GM21825 (cell line): ENCODE measurements at regions not wholly inside any gene's neighbourhood (a gene's known extent, or its start where the extent isn't known, plus 50 kb on each side); places are given as distances from the start of the nearest gene placed in this dataset.
"Not testable (repeated sequence)": the region's sequence is repeated elsewhere in the genome, so short reads cannot be mapped to it uniquely, and the experiment has no call there.

Source experiments
- ATAC-seq: cut with Tn5 transposase; IDR thresholded peaks from one replicate; pipeline ENCODE4 v1.9.1; 2021; ENCODE audit warnings: mild to moderate bottlenecking, moderate library complexity; ENCODE audit not compliant: unreplicated experiment

DNA sequence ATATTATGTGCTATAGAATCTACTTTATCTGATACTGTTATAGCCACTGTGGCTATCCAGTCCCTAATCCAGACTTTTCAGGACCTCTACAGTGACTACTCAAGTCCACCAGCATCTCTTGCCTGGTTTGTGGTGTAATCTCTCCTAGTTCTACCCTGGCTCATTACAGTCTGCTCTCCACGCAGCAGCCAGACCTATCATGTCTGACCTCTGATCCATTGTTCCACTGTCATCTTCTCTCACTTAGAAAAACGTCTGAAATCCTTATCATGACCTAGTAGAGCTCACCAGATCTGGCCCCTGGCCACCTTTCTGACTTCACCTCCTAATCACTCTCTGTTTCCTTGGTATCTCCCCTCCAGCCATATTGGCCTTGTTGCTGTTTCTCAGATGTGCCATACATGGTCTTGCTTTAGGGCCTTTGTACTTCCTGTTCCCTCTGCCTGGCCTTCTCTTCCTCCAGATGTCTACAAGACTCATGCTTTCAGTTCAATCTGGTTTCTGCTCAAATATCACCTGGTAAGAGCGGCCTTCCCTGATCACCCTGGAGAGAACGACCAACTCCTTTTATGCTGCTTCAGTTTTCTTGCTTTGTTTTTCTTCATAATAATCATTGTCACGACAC lies 475.5 kb downstream of the AACS start:
- ATAC-seq, result no peak

DNA sequence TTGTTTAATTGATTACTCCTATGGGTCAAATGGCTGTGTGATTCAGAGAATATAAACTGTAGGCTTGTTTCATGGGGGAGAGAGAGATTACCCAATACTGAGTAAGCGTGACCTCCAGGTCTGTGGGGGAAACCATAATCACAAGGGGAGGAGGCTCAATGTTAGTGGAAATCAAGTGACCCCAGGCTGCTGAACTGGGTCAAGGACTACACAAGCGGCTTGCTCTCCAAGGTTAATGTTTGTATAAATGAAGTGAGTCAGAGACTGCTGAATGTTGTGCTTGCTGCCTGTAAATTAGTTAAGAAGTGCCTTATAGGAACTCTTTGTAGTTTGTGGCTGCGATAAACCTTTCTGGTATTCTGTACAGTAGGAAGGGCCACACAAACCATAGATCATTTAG lies 479.7 kb downstream of the AACS start:
- no peak for ATAC-seq

DNA sequence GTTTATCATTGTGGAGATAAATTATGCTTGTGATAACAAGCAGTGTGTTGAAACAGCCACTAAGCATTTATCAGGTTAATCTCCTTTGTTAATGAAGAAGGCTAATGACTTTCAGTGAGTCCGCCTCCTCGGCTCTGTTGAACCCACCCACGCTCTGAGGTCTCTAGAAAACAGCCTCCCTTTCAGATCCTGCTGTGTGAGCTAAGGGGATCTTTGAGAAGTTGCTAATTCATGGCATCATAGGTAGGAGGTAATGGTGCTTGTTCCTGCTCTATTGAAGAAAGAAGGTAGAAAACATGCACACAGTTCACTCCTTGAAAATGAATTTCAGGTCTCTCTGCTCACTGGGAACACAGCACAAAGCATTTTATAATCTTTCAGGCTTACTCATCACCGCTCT lies 483.9 kb downstream of the AACS start:
- no peak for ATAC-seq

- ATAC-seq, result no peak
Measured at GRCh38 chr12:125549836-125550235, 484.6 kb downstream of the AACS start.

- ATAC-seq, result no peak
Measured at GRCh38 chr12:125552295-125552694, 487.1 kb downstream of the AACS start.

DNA sequence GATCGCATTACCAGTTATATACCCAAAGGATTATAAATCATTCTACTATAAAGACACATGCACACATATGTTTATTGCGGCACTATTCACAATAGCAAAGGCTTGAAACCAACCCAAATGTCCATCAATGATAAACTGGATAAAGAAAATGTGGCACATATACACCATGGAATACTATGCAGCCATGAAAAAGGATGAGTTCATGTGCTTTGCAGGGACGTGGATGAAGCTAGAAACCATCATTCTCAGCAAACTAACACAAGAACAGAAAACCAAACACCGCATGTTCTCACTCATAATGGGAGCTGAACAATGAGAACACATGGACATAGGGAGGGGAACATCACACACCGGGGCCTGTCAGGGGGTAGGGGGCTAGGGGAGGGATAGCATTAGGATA lies 495.8 kb downstream of the AACS start:
- not testable (repeated sequence) for ATAC-seq

GRCh38 chr12:125564753-125565152 lies 499.5 kb downstream of the AACS start:
- no peak for ATAC-seq

DNA sequence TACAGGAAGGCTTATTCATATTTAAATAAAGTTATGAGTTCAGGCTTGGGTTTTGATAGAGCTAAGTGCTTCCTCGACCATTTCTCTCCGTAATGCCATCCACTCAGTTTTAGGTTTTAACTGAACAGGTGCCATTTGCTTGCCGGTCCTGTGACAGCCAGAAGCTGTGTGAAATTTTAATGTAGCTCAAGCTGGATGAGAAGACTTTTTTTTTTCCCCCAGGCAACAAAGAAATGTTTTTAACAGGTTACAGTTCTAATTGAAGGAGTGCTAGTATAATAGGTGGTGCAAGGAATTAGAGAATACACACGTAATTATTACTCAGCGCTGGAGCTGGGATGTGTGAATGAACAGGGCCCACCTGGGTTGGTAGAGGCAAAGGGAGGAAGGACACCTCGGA lies 502.3 kb downstream of the AACS start:
- ATAC-seq, result no peak

DNA sequence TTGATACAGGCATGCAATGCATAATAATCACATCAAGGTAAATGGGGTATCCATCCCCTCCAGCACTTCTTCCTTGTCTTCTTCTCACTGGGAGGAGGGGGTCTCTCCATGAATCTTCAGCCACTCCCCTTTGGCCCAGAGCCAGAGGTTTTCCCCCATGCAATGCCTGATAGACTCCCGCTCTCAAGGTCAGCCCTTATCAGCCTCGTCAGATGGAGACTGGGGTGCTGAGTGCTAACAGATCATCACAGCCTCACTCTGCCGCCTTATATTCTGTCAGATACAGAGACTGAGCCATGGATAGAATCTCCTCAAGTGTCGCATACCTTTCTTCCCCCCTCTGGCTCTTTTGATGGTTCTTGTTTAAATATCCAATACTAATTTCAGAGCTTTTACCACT lies 503.1 kb downstream of the AACS start:
- no peak for ATAC-seq

DNA sequence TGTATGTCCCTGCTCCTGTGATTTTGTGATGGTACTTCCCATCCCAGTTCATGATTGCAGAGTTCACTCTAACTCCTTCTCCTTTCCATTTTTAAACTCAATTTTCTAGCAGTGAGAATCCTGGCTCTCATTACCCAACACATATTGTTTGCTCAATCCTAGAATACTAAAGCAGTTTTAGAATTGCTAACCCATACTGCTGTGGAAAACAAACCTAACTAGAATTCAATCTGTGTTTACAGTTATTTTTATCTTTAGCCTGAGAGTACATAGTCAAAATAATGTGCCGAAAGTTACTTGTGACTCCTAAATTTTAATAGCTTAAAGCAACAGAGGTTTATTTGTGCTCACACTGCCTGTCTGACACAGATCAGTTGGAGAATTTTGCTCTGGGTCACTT lies 508.0 kb downstream of the AACS start:
- ATAC-seq, result no peak

GRCh38 chr12:125577334-125577733 lies 512.1 kb downstream of the AACS start:
- ATAC-seq, result no peak

- no peak for ATAC-seq
Measured at GRCh38 chr12:125579916-125580315, 514.7 kb downstream of the AACS start.

GRCh38 chr12:125583071-125583470 lies 517.8 kb downstream of the AACS start:
- no peak for ATAC-seq

- ATAC-seq, result no peak
Measured at GRCh38 chr12:125586441-125586840, 521.2 kb downstream of the AACS start.

DNA sequence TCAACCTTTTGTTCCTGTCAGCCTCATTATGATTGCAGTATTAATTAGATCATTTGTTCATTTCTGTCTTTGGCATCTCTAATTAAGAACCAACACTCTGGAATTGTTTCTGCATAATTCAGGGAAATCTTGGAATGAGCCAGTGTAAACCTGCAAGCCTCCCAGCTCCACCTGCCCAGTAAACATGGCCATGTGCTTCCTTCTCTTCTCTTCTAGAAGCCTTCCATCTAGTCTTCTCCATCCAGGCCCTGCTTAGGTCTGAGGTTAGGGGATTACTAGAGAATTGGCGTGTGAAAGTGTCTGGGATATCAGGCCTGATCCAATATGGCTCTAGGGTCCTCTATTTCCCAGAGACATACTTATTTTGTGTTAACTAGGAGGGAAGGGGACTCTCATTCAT lies 528.0 kb downstream of the AACS start:
- no peak for ATAC-seq

- ATAC-seq, result no peak
Measured at GRCh38 chr12:125604976-125605375, 539.7 kb downstream of the AACS start.

- no peak for ATAC-seq
Measured at GRCh38 chr12:125606312-125606711, 541.1 kb downstream of the AACS start.

GRCh38 chr12:125610292-125610691 lies 545.1 kb downstream of the AACS start:
- no peak for ATAC-seq

- ATAC-seq, result no peak
Measured at GRCh38 chr12:125610971-125611370, 545.7 kb downstream of the AACS start.

DNA sequence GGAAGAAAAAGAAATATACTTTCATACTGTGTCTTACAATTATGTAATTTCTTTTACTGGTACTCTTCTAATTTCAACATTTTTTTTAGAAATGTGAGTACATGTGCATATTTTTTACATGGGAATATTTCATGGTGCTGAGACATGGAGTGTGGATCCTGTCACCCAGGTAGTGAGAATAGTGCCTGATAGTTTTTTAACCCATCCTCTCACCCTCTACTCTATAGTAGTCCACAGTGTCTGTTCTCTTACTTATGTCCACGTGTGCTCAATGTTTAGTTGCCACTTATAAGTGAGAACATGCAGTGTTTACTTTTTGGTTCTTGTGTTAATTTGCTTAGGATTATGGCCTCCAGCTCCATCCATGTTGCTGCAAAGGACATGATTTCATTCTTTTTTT lies 548.8 kb downstream of the AACS start:
- no peak for ATAC-seq

DNA sequence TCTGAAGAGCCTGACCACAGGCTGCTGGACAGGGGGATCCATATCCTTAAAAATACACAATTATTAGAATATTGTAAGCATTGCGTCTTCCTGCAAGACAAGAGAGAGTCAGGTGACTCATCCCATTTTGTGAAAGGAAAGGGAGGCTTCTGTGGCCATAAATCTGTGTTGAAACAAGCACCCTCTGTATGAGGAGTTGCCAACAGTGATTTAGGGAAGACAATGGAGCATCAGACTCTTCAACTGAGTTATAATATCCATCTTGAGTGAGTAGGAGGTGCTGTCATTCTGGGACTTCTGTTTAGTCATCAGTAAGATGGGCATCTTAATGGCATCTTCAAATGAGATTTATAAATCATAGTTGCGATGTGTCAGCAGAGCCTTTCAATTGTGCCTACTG lies 554.5 kb downstream of the AACS start:
- ATAC-seq, result no peak

DNA sequence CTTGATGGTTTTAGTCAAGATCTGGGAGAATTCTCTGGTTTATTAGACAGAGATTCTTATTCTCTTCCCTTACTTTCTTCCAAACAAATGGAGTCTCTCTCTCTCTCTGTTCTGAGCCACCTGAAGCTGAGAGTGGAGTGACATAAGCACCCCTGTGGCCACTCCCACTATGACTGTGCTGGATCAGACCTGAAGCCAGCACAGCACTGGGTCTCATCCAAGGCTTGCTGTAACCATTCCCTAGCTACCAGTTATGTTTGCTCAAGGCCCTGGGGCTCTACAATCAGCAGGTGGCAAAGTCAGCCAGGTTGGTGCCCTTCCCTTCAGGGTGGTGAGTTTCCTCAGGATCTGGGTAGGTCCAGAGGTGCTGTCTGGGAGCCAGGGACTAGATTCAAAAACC lies 568.5 kb downstream of the AACS start:
- ATAC-seq, result no peak

GRCh38 chr12:125634813-125635212 lies 569.6 kb downstream of the AACS start:
- ATAC-seq, result no peak
